ENCODE measurements at regions not wholly inside any gene's neighbourhood (a gene's known extent, or its start where the extent isn't known, plus 50 kb on each side); places are given as distances from the start of the nearest gene placed in this dataset.

GRCh38 chr10:65811931-65812525 lies 1113.8 kb upstream of the LRRTM3 start (continued):
- TF ChIP-seq ZNF462 (CRISPR knock-in tag; IDR thresholded peaks at IDR 0.05): no peak
- TF ChIP-seq NANOG (IDR thresholded peaks at IDR 0.05; ENCODE audit: borderline replicate concordance): no peak
- no peak for TF ChIP-seq POLR2AphosphoS5 (IDR thresholded peaks at IDR 0.05; ENCODE audit: low read depth)
- no peak for TF ChIP-seq REST (IDR thresholded peaks at IDR 0.05; ENCODE audit: unreplicated experiment)
- TF ChIP-seq CREB1 (CRISPR knock-in tag; IDR thresholded peaks at IDR 0.05; ENCODE audit: low read depth): no peak
- TF ChIP-seq EZH2 (IDR thresholded peaks at IDR 0.05; ENCODE audit: low read depth, unreplicated experiment): no peak
- no peak for TF ChIP-seq JUNB (IDR thresholded peaks at IDR 0.05; ENCODE audit: unreplicated experiment)
- no peak for TF ChIP-seq STAT1 (IDR thresholded peaks at IDR 0.05; ENCODE audit: unreplicated experiment)
- TF ChIP-seq, protein P1, sequence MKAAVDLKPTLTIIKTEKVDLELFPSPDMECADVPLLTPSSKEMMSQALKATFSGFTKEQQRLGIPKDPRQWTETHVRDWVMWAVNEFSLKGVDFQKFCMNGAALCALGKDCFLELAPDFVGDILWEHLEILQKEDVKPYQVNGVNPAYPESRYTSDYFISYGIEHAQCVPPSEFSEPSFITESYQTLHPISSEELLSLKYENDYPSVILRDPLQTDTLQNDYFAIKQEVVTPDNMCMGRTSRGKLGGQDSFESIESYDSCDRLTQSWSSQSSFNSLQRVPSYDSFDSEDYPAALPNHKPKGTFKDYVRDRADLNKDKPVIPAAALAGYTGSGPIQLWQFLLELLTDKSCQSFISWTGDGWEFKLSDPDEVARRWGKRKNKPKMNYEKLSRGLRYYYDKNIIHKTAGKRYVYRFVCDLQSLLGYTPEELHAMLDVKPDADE (IDR thresholded peaks at IDR 0.05): no peak
- TF ChIP-seq ZNF331 (CRISPR knock-in tag; IDR thresholded peaks at IDR 0.05; ENCODE audit: low read depth): no peak
- TF ChIP-seq ZNF114 (CRISPR knock-in tag; IDR thresholded peaks at IDR 0.05): no peak
- no peak for TF ChIP-seq EZH2phosphoT487 (IDR thresholded peaks at IDR 0.05; ENCODE audit: unreplicated experiment)
